Kidney (tissue), 13 donors: ENCODE measurements at regions not wholly inside any gene's neighbourhood (a gene's known extent, or its start where the extent isn't known, plus 50 kb on each side); places are given as distances from the start of the nearest gene placed in this dataset.
A peak's percentile ranks its signal among the peaks of the same experiment; 100 is the strongest.

ENCODE experiments used
- DNase-seq, 5 donors: peaks; one replicate each; pipeline ENCODE4 v3.0.0-alpha.2; 2013 to 2020
- FAIRE-seq: peaks from 2 replicates; lab custom pipeline; 2012; peaks lifted over from hg19 to GRCh38; lab: Jason Lieb, UNC
- H3K27ac ChIP-seq, 2 donors: one replicate each; pipeline ENCODE4 v1.7.0; 2013; ENCODE audit warnings: low read depth in 2 of 2, low read length in 2 of 2, inconsistent platforms in 1 of 2
- H3K27me3 ChIP-seq: one replicate; pipeline ENCODE4 v1.7.1; 2013; ENCODE audit warnings: low read length, inconsistent platforms; ENCODE audit not compliant: control insufficient read depth, insufficient read depth
- H3K36me3 ChIP-seq, 3 donors: one replicate each; pipeline versions ENCODE4 v1.7.0 to v1.7.1; 2013; ENCODE audit warnings: low read length in 3 of 3, control low read depth in 1 of 3, inconsistent platforms in 1 of 3; ENCODE audit not compliant: insufficient read depth in 3 of 3, control insufficient read depth in 2 of 3
- H3K4me1 ChIP-seq, 3 donors: one replicate each; pipeline versions ENCODE4 v1.7.0 to v1.7.1; 2013; ENCODE audit warnings: low read length in 3 of 3, inconsistent platforms in 1 of 3, low read depth in 1 of 3; ENCODE audit not compliant: control insufficient read depth in 2 of 3, insufficient read depth in 2 of 3
- H3K4me3 ChIP-seq, 3 donors: one replicate each; pipeline versions ENCODE4 v1.7.0 to v1.8.1; 2013; ENCODE audit warnings: low read length in 3 of 3, control low read depth in 1 of 3, inconsistent platforms in 1 of 3
- H3K9ac ChIP-seq, 3 donors: one replicate each; pipeline versions ENCODE4 v1.7.0 to v1.7.1; 2013; ENCODE audit warnings: low read length in 3 of 3, control low read depth in 1 of 3, inconsistent platforms in 1 of 3
- H3K9me3 ChIP-seq, 3 donors: one replicate each; pipeline versions ENCODE4 v1.7.0 to v1.7.1; 2013; ENCODE audit warnings: low read length in 3 of 3, control low read depth in 1 of 3, inconsistent platforms in 1 of 3; ENCODE audit not compliant: control insufficient read depth in 2 of 3, insufficient read depth in 1 of 3
- intact Hi-C: fragments of 100-400 bp; cut with DNase I; formaldehyde crosslinking; loops from one replicate; pipeline ENCODE4 v1.11.1; 2022
- TF ChIP-seq, protein P1 (sequence below): IDR thresholded peaks from 3 replicates; pipeline ENCODE4 v1.5.1; 2012; ENCODE audit warnings: mild to moderate bottlenecking, moderate library complexity, borderline replicate concordance; ENCODE audit not compliant: insufficient read depth; ENCODE audit errors: extremely low read depth
- donor health status: control.
- donor health status: control.
- donor health status: control.
- donor health status: control.
- donor health status: control.
- donor health status: DM: yes; HTN: yes; CAD: no.
- donor health status: Normal renal cell carcinoma (clear cell type).

DNA sequence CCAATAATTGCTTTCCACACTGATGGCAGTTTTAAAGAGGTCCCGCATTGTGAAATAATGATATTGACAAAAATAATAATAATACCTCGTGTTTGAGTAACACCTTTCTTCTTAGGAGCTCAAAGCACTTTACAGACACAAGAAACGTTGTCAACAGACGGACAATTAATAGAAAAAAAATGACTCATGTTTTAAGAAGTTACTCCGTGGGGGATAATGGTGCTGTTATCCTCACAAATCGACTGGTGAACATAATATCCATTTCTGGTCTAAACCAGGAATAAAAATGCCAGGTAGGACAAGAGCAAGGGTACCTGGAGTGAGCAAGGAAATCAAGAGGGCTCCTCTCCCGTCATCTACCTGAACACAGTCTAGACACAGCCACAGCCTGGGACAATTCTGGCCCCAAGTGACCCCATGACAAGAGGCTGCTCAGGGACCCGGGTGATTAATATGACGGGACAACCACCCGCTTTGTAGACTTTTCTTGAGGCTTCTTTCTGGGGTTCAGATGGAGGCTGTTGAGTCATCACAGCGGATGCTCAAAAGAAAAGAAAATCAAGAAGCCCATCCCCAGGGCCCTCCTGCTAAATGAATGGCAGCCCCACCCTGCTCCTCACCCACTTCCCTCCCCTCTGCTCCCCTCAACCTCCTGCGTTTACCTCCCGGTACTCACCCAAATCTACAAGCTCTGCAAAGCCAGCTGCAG lies 146.2 kb upstream of the IRF2BP2 start:
- DNase-seq, result no peak
- FAIRE-seq, result no peak
- TF ChIP-seq, protein P1, sequence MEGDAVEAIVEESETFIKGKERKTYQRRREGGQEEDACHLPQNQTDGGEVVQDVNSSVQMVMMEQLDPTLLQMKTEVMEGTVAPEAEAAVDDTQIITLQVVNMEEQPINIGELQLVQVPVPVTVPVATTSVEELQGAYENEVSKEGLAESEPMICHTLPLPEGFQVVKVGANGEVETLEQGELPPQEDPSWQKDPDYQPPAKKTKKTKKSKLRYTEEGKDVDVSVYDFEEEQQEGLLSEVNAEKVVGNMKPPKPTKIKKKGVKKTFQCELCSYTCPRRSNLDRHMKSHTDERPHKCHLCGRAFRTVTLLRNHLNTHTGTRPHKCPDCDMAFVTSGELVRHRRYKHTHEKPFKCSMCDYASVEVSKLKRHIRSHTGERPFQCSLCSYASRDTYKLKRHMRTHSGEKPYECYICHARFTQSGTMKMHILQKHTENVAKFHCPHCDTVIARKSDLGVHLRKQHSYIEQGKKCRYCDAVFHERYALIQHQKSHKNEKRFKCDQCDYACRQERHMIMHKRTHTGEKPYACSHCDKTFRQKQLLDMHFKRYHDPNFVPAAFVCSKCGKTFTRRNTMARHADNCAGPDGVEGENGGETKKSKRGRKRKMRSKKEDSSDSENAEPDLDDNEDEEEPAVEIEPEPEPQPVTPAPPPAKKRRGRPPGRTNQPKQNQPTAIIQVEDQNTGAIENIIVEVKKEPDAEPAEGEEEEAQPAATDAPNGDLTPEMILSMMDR, result no peak
- Histone ChIP-seq H3K27ac (no peak overlapping the region), H3K9me3 (no peaks in the 10 kb centered on the region), H3K27me3 (no peaks in the 10 kb centered on the region), H3K36me3 (no peaks in the 10 kb centered on the region), H3K9ac (no peak overlapping the region), H3K4me3 (no peak overlapping the region), H3K4me1 (peaks cover 0 to 8% (median 0%) of the 10 kb centered on the region in 3 donors)
- intact Hi-C loops, result no loop called here

DNA sequence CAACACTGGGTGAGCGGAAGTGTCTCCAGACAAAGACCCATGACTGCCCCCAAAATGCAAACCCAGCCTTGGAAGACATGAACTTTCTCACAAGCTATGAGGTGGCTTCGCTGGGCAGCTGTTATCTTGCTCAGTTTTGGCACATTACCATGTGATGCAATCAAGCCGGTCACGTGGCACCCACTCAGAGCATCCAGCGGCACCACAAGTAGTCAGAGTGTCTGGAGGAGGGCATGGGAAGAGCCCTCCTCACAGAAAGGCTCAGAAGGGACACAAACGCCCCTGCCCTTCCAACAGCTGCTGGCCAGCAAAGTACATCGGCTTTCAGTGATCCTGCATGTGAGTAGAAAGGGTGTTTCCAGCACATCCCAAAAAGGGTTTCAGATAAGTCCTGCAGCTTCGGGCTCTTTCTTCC lies 145.5 kb upstream of the IRF2BP2 start:
- no peak overlapping the region for H3K9ac ChIP-seq
- H3K27ac ChIP-seq, result no peak overlapping the region
- TF ChIP-seq, protein P1, result no peak
- no peaks in the 10 kb centered on the region for H3K9me3 ChIP-seq
- FAIRE-seq (no peak), DNase-seq (peak in 1 of 5 donors; percentile 89)
- intact Hi-C loops, result no loop called here
- H3K4me3 ChIP-seq, result no peak overlapping the region
- peaks cover 0 to 4% (median 0%) of the 10 kb centered on the region in 3 donors for H3K4me1 ChIP-seq
- no peaks in the 10 kb centered on the region for H3K36me3 ChIP-seq
- no peaks in the 10 kb centered on the region for H3K27me3 ChIP-seq

DNA sequence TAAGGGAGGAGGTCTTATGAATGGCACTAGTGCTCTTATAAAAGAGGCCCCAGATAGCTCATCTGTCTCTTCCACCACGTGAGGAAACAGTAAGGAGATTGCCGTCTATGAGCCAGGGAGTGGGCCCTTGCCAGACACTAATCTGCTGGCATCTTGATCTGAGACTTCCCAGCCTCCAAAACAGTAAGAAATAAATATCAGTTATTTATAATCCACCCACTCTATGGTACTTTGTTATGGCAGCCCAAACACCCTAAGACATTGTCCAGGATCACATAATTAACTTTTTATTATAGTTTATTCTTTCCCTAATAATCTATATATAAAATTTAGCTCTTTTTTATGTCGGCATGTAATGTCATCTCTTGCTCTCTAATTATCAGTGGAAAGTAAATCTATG lies 144.0 kb upstream of the IRF2BP2 start:
- H3K4me1 ChIP-seq, result no peaks in the 10 kb centered on the region
- no peak for FAIRE-seq
- no peak overlapping the region for H3K9ac ChIP-seq
- DNase-seq, result no peak
- H3K27ac ChIP-seq, result no peak overlapping the region
- H3K36me3 ChIP-seq, result no peaks in the 10 kb centered on the region
- no peaks in the 10 kb centered on the region for H3K27me3 ChIP-seq
- intact Hi-C loops, result no loop called here
- TF ChIP-seq, protein P1, result no peak
- H3K9me3 ChIP-seq, result no peaks in the 10 kb centered on the region
- no peak overlapping the region for H3K4me3 ChIP-seq
